ENCODE measurements at regions not wholly inside any gene's neighbourhood (a gene's known extent, or its start where the extent isn't known, plus 50 kb on each side); places are given as distances from the start of the nearest gene placed in this dataset.

DNA sequence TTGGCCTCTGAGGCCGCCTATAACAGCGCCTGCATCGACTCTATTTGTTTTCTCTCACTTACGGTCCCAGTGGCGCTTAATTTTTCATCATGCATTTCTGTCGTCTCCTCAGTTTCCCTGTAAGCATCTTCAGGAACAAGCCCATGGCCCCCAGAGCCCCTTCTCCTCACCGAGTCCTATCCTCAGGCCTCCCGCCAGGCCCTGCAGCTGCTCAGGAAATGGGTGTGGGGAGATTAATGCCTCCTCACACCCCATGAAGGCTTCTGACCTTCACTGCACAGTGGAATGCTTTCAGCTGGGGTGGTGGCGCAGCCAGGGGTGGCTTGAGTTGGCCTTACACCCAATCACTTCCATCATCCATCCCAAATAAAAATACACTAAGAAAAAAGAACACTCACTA, 260.4 kb downstream of the FAM43A start:
- Histone ChIP-seq H3K4me3 (ENCODE audit: low read depth in 2 of 2, low read length in 1 of 2) (no peak overlapping the region), H4K20me1 (ENCODE audit: insufficient read depth) (no peaks in the 10 kb centered on the region), H3K36me3 (replicated peaks in 1 of 2; ENCODE audit: control insufficient read depth in 1 of 2, insufficient read depth in 2 of 2, low read length in 1 of 2) (no peaks in the 10 kb centered on the region), H3K4me1 (ENCODE audit: control insufficient read depth in 1 of 2, insufficient read depth in 2 of 2, low read depth in 1 of 2, low read length in 1 of 2) (peaks cover 0 to 10% of the 10 kb centered on the region in 2 experiments; a peak in 1 of 4 replicates), H3K4me2 (no peak overlapping the region), H3K27ac (ENCODE audit: low read depth in 2 of 2, low read length in 1 of 2) (no peak overlapping the region), H3F3A (replicated peaks; ENCODE audit: insufficient read depth) (no peaks in the 10 kb centered on the region), H3K79me2 (ENCODE audit: insufficient read depth) (no peaks in the 10 kb centered on the region), H3K9me3 (no peaks in the 10 kb centered on the region), H3K9me2 (no peaks in the 10 kb centered on the region), H2AFZ (ENCODE audit: low read depth) (no peak overlapping the region), H3K9ac (no peak overlapping the region), H3K27me3 (ENCODE audit: insufficient read depth) (no peaks in the 10 kb centered on the region)
- DNase-seq = no peak
- TF ChIP-seq GATA2 (CRISPR knock-in tag; IDR thresholded peaks at IDR 0.05) = no peak
- no peak for TF ChIP-seq TCF12 (IDR thresholded peaks at IDR 0.05)
- no peak for TF ChIP-seq RAD21 (IDR thresholded peaks at IDR 0.05; ENCODE audit: low read length)
- TF ChIP-seq NFIC (IDR thresholded peaks at IDR 0.05; ENCODE audit: borderline replicate concordance) = no peak
- no peak for TF ChIP-seq CHD2 (IDR thresholded peaks at IDR 0.05; ENCODE audit: low read length, partially characterized antibody)
- TF ChIP-seq, protein P1, sequence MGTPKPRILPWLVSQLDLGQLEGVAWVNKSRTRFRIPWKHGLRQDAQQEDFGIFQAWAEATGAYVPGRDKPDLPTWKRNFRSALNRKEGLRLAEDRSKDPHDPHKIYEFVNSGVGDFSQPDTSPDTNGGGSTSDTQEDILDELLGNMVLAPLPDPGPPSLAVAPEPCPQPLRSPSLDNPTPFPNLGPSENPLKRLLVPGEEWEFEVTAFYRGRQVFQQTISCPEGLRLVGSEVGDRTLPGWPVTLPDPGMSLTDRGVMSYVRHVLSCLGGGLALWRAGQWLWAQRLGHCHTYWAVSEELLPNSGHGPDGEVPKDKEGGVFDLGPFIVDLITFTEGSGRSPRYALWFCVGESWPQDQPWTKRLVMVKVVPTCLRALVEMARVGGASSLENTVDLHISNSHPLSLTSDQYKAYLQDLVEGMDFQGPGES (IDR thresholded peaks at IDR 0.05; ENCODE audit: low read depth, low read length) = no peak
- TF ChIP-seq FOXM1 (IDR thresholded peaks at IDR 0.05; ENCODE audit: low read depth) = no peak
- TF ChIP-seq ZBTB33 (IDR thresholded peaks at IDR 0.05; ENCODE audit: borderline replicate concordance, low read depth) = no peak
- TF ChIP-seq ELF1 (IDR thresholded peaks at IDR 0.05) = no peak
- TF ChIP-seq MEF2A (IDR thresholded peaks at IDR 0.05; ENCODE audit: borderline replicate concordance, low read depth) = no peak
- TF ChIP-seq YY1 (IDR thresholded peaks at IDR 0.05; ENCODE audit: low read depth) = no peak
- TF ChIP-seq GABPA (IDR thresholded peaks at IDR 0.05; ENCODE audit: low read depth) = no peak
- TF ChIP-seq POLR2AphosphoS5 (IDR thresholded peaks at IDR 0.05; ENCODE audit: low read depth, low read length) = no peak
- TF ChIP-seq, protein P2, sequence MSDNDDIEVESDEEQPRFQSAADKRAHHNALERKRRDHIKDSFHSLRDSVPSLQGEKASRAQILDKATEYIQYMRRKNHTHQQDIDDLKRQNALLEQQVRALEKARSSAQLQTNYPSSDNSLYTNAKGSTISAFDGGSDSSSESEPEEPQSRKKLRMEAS (IDR thresholded peaks at IDR 0.05; ENCODE audit: low read depth) = no peak
- whole genome bisulfite sequencing (ENCODE audit: low lambda C conversion rate) = 70% methylated on average over 9 of the region's 9 CpGs
- CTCF ChIA-PET = no interaction called here
- POLR2A ChIA-PET = no interaction called here

GRCh38 chr3:194949592-194949991, 263.9 kb downstream of the FAM43A start:
- ChIA-PET CTCF (no interaction called here), POLR2A (no interaction called here)

More at GRCh38 chr3:194949592-194949991, 263.9 kb downstream of the FAM43A start:
- Histone ChIP-seq H3K27me3 (ENCODE audit: insufficient read depth) (no peaks in the 10 kb centered on the region), H3K9me2 (no peaks in the 10 kb centered on the region), H3K4me2 (no peak overlapping the region), H3F3A (replicated peaks; ENCODE audit: insufficient read depth) (no peaks in the 10 kb centered on the region), H2AFZ (ENCODE audit: low read depth) (no peak overlapping the region), H3K9ac (no peak overlapping the region), H3K4me3 (ENCODE audit: low read depth in 2 of 2, low read length in 1 of 2) (no peak overlapping the region), H3K27ac (ENCODE audit: low read depth in 2 of 2, low read length in 1 of 2) (no peak overlapping the region), H3K9me3 (no peaks in the 10 kb centered on the region), H3K36me3 (replicated peaks in 1 of 2; ENCODE audit: control insufficient read depth in 1 of 2, insufficient read depth in 2 of 2, low read length in 1 of 2) (no peaks in the 10 kb centered on the region), H3K79me2 (ENCODE audit: insufficient read depth) (no peaks in the 10 kb centered on the region), H3K4me1 (ENCODE audit: control insufficient read depth in 1 of 2, insufficient read depth in 2 of 2, low read depth in 1 of 2, low read length in 1 of 2) (peaks cover 0 to 20% of the 10 kb centered on the region in 2 experiments; a peak in 2 of 4 replicates), H4K20me1 (ENCODE audit: insufficient read depth) (no peaks in the 10 kb centered on the region)
- TF ChIP-seq, protein P2 (IDR thresholded peaks at IDR 0.05; ENCODE audit: low read depth) = no peak
- no peak for TF ChIP-seq SMC3 (IDR thresholded peaks at IDR 0.05; ENCODE audit: low read depth, low read length)
- no peak for DNase-seq
- WGBS (ENCODE audit: low lambda C conversion rate) = 40% methylated on average over 3 of the region's 3 CpGs
